Right lobe of liver (tissue), 6 donors: ENCODE measurements at regions not wholly inside any gene's neighbourhood (a gene's known extent, or its start where the extent isn't known, plus 50 kb on each side); places are given as distances from the start of the nearest gene placed in this dataset.

ENCODE experiments used
- ATAC-seq, 4 donors: fragments of 200-7000 bp; cut with Tn5 transposase; one replicate each; pipeline ENCODE4 v1.9.1; 2020; ENCODE audit warnings: mild to moderate bottlenecking in 4 of 4, moderate library complexity in 4 of 4
- DNase-seq, 3 donors: peaks; one replicate each; pipeline ENCODE4 v3.0.0-alpha.2; 2020
- H3K27ac ChIP-seq, 3 donors: fragments of 200-600 bp; one replicate each; pipeline ENCODE4 v1.8.0; 2022
- H3K27me3 ChIP-seq, 2 donors: fragments of 200-600 bp; one replicate each; pipeline ENCODE4 v1.8.0; 2022
- H3K36me3 ChIP-seq, 4 donors: fragments of 200-600 bp; sonication (generic) in 1 of 4; one replicate each; pipeline versions ENCODE4 v1.5.1 to v1.8.0; 2017 to 2022; ENCODE audit warnings: control low read depth in 1 of 4
- H3K4me1 ChIP-seq, 4 donors: fragments of 200-600 bp; sonication (generic) in 1 of 4; one replicate each; pipeline versions ENCODE4 v1.5.1 to v1.8.0; 2017 to 2022; ENCODE audit warnings: control low read depth in 1 of 4
- H3K4me3 ChIP-seq, 3 donors: fragments of 200-600 bp; one replicate each; pipeline ENCODE4 v1.8.0; 2022
- H3K9me3 ChIP-seq, 4 donors: fragments of 200-600 bp; sonication (generic) in 1 of 4; one replicate each; pipeline versions ENCODE4 v1.5.1 to v1.8.0; 2017 to 2022; ENCODE audit warnings: control low read depth in 1 of 4
- CTCF ChIP-seq, 4 donors: fragments of 200-600 bp in 3 of 4; fragments of 450-650 bp in 1 of 4; IDR thresholded peaks; one replicate each; pipeline versions ENCODE4 v1.5.1 to v1.8.0; 2016 to 2022; ENCODE audit warnings: antibody characterized with exemption in 4 of 4, mild to moderate bottlenecking in 2 of 4
- POLR2A ChIP-seq: fragments of 450-650 bp; IDR thresholded peaks from one replicate; pipeline ENCODE4 v1.6.1; 2017; ENCODE audit warnings: antibody characterized with exemption, mild to moderate bottlenecking
- WGBS: methylation state at CpG from one replicate; pipeline ENCODE4 v1.1.6; 2018; ENCODE audit warnings: low coverage, low lambda C conversion rate; ENCODE audit not compliant: insufficient coverage; ENCODE audit errors: missing lambda C conversion rate; 5-methylcytosine and 5-hydroxymethylcytosine counted together
- intact Hi-C, 2 donors: fragments of 100-400 bp; cut with DNase I; formaldehyde crosslinking; loops; one replicate each; pipeline versions ENCODE4 v1.11.2 to v1.14.1; 2022
- donor health status: DM: no; HTN: yes; CAD: no.
- donor health status: DM: no; HTN: no; CAD: no.
- donor health status: DM: no; HTN: no; CAD: no.
- donor health status: DM: no; HTN: yes; CAD: no.
- donor health status: DM: no; HTN: yes; CAD: no.

GRCh38 chr1:221850470-221851187 is 108.7 kb upstream of the DUSP10 start:
- whole genome bisulfite sequencing: 89% methylated on average over 8 of the region's 8 CpGs
- DNase-seq (no peak), ATAC-seq (no peak)
- intact Hi-C loops: no loop called here
- no peak for TF ChIP-seq POLR2A
- no peak for TF ChIP-seq CTCF (IDR thresholded peaks at IDR 0.05)
- Histone ChIP-seq H3K9me3 (no peaks in the 10 kb centered on the region), H3K27me3 (no peaks in the 10 kb centered on the region), H3K36me3 (no peaks in the 10 kb centered on the region), H3K27ac (no peak overlapping the region), H3K4me1 (no peaks in the 10 kb centered on the region), H3K4me3 (no peak overlapping the region)

GRCh38 chr1:221849897-221850296 is 108.0 kb upstream of the DUSP10 start:
- Histone ChIP-seq H3K4me3 (no peak overlapping the region), H3K36me3 (no peaks in the 10 kb centered on the region), H3K9me3 (no peaks in the 10 kb centered on the region), H3K27me3 (no peaks in the 10 kb centered on the region), H3K4me1 (no peaks in the 10 kb centered on the region), H3K27ac (no peak overlapping the region)
- TF ChIP-seq POLR2A (no peak), CTCF (IDR thresholded peaks at IDR 0.05) (no peak)
- 73% methylated on average over 2 of the region's 2 CpGs for WGBS
- intact Hi-C loops: no loop called here
- DNase-seq (no peak), ATAC-seq (no peak)

- no peak for ATAC-seq
- Histone ChIP-seq H3K27ac (no peak overlapping the region), H3K36me3 (no peaks in the 10 kb centered on the region), H3K9me3 (no peaks in the 10 kb centered on the region), H3K4me1 (no peaks in the 10 kb centered on the region), H3K4me3 (no peak overlapping the region), H3K27me3 (no peaks in the 10 kb centered on the region)
- 100% methylated on average over 1 of the region's 1 CpG for WGBS
- intact Hi-C loops: no loop called here
- TF ChIP-seq CTCF (IDR thresholded peaks at IDR 0.05): no peak
- no peak for TF ChIP-seq POLR2A
- no peak for DNase-seq
These were observed 107.2 kb upstream of the DUSP10 start for GRCh38 chr1:221849110-221849509.

GRCh38 chr1:221847676-221848075 is 105.8 kb upstream of the DUSP10 start:
- no peak for TF ChIP-seq CTCF (IDR thresholded peaks at IDR 0.05)
- TF ChIP-seq POLR2A: no peak
- DNase-seq: no peak
- no peak for ATAC-seq
- WGBS: 86% methylated on average over 3 of the region's 3 CpGs
- Histone ChIP-seq H3K36me3 (no peaks in the 10 kb centered on the region), H3K27ac (no peak overlapping the region), H3K27me3 (no peaks in the 10 kb centered on the region), H3K4me3 (no peak overlapping the region), H3K4me1 (no peaks in the 10 kb centered on the region), H3K9me3 (no peaks in the 10 kb centered on the region)
- intact Hi-C loops: no loop called here
